ENCODE measurements at regions not wholly inside any gene's neighbourhood (a gene's known extent, or its start where the extent isn't known, plus 50 kb on each side); places are given as distances from the start of the nearest gene placed in this dataset.

DNA sequence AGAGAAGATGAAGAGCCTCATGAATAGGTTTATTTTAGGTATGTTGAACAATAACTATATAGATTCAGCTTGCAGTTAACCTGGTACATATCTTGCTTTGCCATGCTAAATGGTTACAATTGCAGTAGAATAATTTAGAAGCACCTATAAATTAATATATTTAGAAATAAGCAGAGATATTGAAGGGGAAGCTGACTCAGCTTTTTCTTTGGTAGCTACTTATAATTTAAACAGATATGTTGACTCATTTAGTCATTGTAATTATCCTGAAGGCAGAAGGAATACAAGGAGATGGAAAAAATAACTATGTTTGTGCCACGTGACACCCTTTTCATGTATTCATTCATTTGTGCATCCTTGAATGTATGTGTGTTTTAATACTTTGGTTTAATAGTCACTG, 755.5 kb downstream of the SUCLG1 start:
- TF ChIP-seq CTCF (IDR thresholded peaks at IDR 0.05), result no peak
- no peak for TF ChIP-seq POLR2A (IDR thresholded peaks at IDR 0.05)
